ENCODE measurements at regions not wholly inside any gene's neighbourhood (a gene's known extent, or its start where the extent isn't known, plus 50 kb on each side); places are given as distances from the start of the nearest gene placed in this dataset.

- TF ChIP-seq, protein P1, sequence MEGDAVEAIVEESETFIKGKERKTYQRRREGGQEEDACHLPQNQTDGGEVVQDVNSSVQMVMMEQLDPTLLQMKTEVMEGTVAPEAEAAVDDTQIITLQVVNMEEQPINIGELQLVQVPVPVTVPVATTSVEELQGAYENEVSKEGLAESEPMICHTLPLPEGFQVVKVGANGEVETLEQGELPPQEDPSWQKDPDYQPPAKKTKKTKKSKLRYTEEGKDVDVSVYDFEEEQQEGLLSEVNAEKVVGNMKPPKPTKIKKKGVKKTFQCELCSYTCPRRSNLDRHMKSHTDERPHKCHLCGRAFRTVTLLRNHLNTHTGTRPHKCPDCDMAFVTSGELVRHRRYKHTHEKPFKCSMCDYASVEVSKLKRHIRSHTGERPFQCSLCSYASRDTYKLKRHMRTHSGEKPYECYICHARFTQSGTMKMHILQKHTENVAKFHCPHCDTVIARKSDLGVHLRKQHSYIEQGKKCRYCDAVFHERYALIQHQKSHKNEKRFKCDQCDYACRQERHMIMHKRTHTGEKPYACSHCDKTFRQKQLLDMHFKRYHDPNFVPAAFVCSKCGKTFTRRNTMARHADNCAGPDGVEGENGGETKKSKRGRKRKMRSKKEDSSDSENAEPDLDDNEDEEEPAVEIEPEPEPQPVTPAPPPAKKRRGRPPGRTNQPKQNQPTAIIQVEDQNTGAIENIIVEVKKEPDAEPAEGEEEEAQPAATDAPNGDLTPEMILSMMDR (optimal IDR thresholded peaks at IDR 0.05 in 1 of 3, IDR thresholded peaks at IDR 0.05 in 1 of 3, conservative IDR thresholded peaks at IDR 0.05 in 1 of 3; ENCODE audit: extremely low read depth in 1 of 3, insufficient read depth in 2 of 3, low read length in 3 of 3): no peak
- TF ChIP-seq EZH2 (IDR thresholded peaks at IDR 0.05; ENCODE audit: low read length): no peak
Measured at GRCh38 chr19:31716826-31717225, 367.6 kb upstream of the TSHZ3 start.

Measured in keratinocyte (primary cell).